GM12878 (cell line): ENCODE measurements at regions not wholly inside any gene's neighbourhood (a gene's known extent, or its start where the extent isn't known, plus 50 kb on each side); places are given as distances from the start of the nearest gene placed in this dataset.

Experiments used
- BCL11A ChIP-seq: IDR thresholded peaks from 2 replicates; pipeline ENCODE4 v1.6.1; 2011; ENCODE audit warnings: low read depth, low read length
- FOXK2 ChIP-seq: fragments of 450-650 bp; IDR thresholded peaks from 2 replicates; pipeline ENCODE4 v1.6.1; 2017; ENCODE audit warnings: mild to moderate bottlenecking, moderate library complexity
- MAX ChIP-seq: IDR thresholded peaks from 2 replicates; pipeline ENCODE4 v1.6.1; 2012; ENCODE audit warnings: low read depth, low read length, improper control_type of control experiment

- TF ChIP-seq BCL11A (no peak), FOXK2 (no peak), MAX (no peak)
These were observed 55.1 kb upstream of the PGRMC2 start for GRCh38 chr4:128342762-128343161.
